Cardiac fibroblast (primary cell): ENCODE measurements at regions not wholly inside any gene's neighbourhood (a gene's known extent, or its start where the extent isn't known, plus 50 kb on each side); places are given as distances from the start of the nearest gene placed in this dataset.
A peak's percentile ranks its signal among the peaks of the same experiment; 100 is the strongest.

Source experiments
- DNase-seq, 2 donors: peaks; one replicate each; pipeline versions ENCODE4 v3.0.0 to v3.0.0-alpha.2; 2010; ENCODE audit warnings: low read depth in 2 of 2
- H3K4me3 ChIP-seq, 2 donors: replicated peaks in 1 of 2; 1 replicate in 1 of 2; 2 replicates in 1 of 2; pipeline ENCODE4 v1.5.1; 2011; ENCODE audit warnings: low read depth in 2 of 2, low read length in 2 of 2, mild to moderate bottlenecking in 2 of 2, moderate library complexity in 1 of 2
- CTCF ChIP-seq: IDR thresholded peaks from one replicate; pipeline ENCODE4 v1.5.1; 2011; ENCODE audit warnings: low read depth, mild to moderate bottlenecking, low read length, inconsistent platforms

GRCh38 chr2:207235621-207236020 lies 69.9 kb upstream of the KLF7 start:
- peak in 1 of 2 donors; percentile 60 for DNase-seq
- TF ChIP-seq CTCF = no peak
- H3K4me3 ChIP-seq = no peak overlapping the region

- peak in 1 of 2 donors; percentile 46 for DNase-seq
- no peak overlapping the region for H3K4me3 ChIP-seq
- TF ChIP-seq CTCF = no peak
Measured at GRCh38 chr2:207236156-207236935, 70.6 kb upstream of the KLF7 start.

GRCh38 chr2:207238831-207239701 lies 73.3 kb upstream of the KLF7 start:
- TF ChIP-seq CTCF = no peak
- H3K4me3 ChIP-seq = peak overlapping the region in 1 of 2 donors; percentile 41
- peak; percentile 98 to 100 for DNase-seq

GRCh38 chr2:207239754-207240494 lies 74.2 kb upstream of the KLF7 start:
- peak overlapping the region in 1 of 2 donors; percentile 41 for H3K4me3 ChIP-seq
- no peak for TF ChIP-seq CTCF
- DNase-seq = peak; percentile 59 to 85

- DNase-seq = peak in 1 of 2 donors; percentile 33
- H3K4me3 ChIP-seq = peak overlapping the region in 1 of 2 donors; percentile 41
- TF ChIP-seq CTCF = no peak
Measured at GRCh38 chr2:207240649-207241048, 74.9 kb upstream of the KLF7 start.

- DNase-seq = peak in 1 of 2 donors; percentile 55
- peak overlapping the region in 1 of 2 donors; percentile 41 for H3K4me3 ChIP-seq
- TF ChIP-seq CTCF = no peak
Measured at GRCh38 chr2:207241198-207241597, 75.5 kb upstream of the KLF7 start.
